Tibial nerve (tissue), 4 donors: ENCODE measurements at regions not wholly inside any gene's neighbourhood (a gene's known extent, or its start where the extent isn't known, plus 50 kb on each side); places are given as distances from the start of the nearest gene placed in this dataset.

Experiments used
- DNase-seq, 2 donors: peaks; one replicate each; pipeline ENCODE4 v3.0.0-alpha.2; 2019; ENCODE audit warnings: low spot score in 2 of 2
- H3K27ac ChIP-seq, 4 donors: fragments of 200-600 bp; sonication (generic) in 3 of 4; one replicate each; pipeline ENCODE4 v1.5.1; 2017 to 2019; ENCODE audit warnings: mild to moderate bottlenecking in 1 of 4
- H3K27me3 ChIP-seq, 2 donors: fragments of 200-600 bp; sonication (generic) in 1 of 2; one replicate each; pipeline versions ENCODE4 v1.5.1 to v1.6.0; 2017 to 2019
- H3K36me3 ChIP-seq, 3 donors: fragments of 200-600 bp; sonication (generic); one replicate each; pipeline ENCODE4 v1.5.1; 2018 to 2019
- H3K4me1 ChIP-seq, 4 donors: fragments of 200-600 bp; sonication (generic) in 3 of 4; one replicate each; pipeline ENCODE4 v1.5.1; 2017 to 2019
- H3K4me3 ChIP-seq, 4 donors: fragments of 200-600 bp; sonication (generic) in 3 of 4; one replicate each; pipeline ENCODE4 v1.5.1; 2017 to 2019; ENCODE audit warnings: mild to moderate bottlenecking in 1 of 4, moderate library complexity in 1 of 4
- H3K9me3 ChIP-seq, 4 donors: fragments of 200-600 bp; sonication (generic) in 3 of 4; one replicate each; pipeline ENCODE4 v1.5.1; 2017 to 2019
- EP300 ChIP-seq, 2 donors: sonication (generic); formaldehyde crosslinking; IDR thresholded peaks; one replicate each; pipeline ENCODE4 v1.6.1; 2017; ENCODE audit warnings: antibody characterized with exemption in 2 of 2, mild to moderate bottlenecking in 1 of 2
- POLR2A ChIP-seq, 2 donors: fragments of 450-650 bp; IDR thresholded peaks; one replicate each; pipeline ENCODE4 v1.6.1; 2017; ENCODE audit warnings: antibody characterized with exemption in 2 of 2, mild to moderate bottlenecking in 2 of 2, moderate library complexity in 2 of 2
- WGBS, 2 donors: methylation state at CpG; one replicate each; pipeline ENCODE4 v1.1.5; 2018; 5-methylcytosine and 5-hydroxymethylcytosine counted together
- TF ChIP-seq, protein P1 (sequence below), 5 experiments: fragments of 200-600 bp in 3 of 5; fragments of 450-650 bp in 2 of 5; sonication (generic) in 3 of 5; IDR thresholded peaks; one replicate each; pipeline ENCODE4 v1.5.1; 2016 to 2019; ENCODE audit warnings: antibody characterized with exemption in 5 of 5, mild to moderate bottlenecking in 3 of 5, moderate library complexity in 2 of 5

DNA sequence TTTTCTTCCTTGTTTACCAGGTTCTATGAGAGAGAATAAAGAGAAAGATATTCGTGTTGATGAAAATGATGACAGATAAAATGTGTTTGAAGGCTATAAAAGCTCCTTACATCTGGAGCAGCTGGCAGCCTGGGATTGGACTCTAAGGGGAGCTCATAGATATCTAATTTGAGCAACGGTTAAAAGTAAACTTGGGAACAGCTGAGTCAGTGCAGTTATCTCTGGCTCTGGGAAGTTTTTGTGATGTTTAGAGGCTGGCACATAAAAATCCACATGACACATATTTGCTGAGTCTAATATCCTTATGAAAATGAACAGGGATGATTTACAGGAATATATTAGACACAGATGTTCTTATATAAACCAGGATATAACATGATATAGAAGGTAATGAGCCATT lies 331.8 kb upstream of the TENM3 start:
- Histone ChIP-seq H3K4me3 (no peak overlapping the region), H3K4me1 (no peaks in the 10 kb centered on the region), H3K36me3 (no peaks in the 10 kb centered on the region), H3K27me3 (no peaks in the 10 kb centered on the region), H3K9me3 (peaks cover 0 to 17% (median 0%) of the 10 kb centered on the region in 4 donors), H3K27ac (no peak overlapping the region)
- WGBS, 2 donors = 13 to 18% methylated on average over 2 of the region's 2 CpGs
- no peak for DNase-seq
- TF ChIP-seq, protein P1, sequence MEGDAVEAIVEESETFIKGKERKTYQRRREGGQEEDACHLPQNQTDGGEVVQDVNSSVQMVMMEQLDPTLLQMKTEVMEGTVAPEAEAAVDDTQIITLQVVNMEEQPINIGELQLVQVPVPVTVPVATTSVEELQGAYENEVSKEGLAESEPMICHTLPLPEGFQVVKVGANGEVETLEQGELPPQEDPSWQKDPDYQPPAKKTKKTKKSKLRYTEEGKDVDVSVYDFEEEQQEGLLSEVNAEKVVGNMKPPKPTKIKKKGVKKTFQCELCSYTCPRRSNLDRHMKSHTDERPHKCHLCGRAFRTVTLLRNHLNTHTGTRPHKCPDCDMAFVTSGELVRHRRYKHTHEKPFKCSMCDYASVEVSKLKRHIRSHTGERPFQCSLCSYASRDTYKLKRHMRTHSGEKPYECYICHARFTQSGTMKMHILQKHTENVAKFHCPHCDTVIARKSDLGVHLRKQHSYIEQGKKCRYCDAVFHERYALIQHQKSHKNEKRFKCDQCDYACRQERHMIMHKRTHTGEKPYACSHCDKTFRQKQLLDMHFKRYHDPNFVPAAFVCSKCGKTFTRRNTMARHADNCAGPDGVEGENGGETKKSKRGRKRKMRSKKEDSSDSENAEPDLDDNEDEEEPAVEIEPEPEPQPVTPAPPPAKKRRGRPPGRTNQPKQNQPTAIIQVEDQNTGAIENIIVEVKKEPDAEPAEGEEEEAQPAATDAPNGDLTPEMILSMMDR (IDR thresholded peaks at IDR 0.05) = no peak
- no peak for TF ChIP-seq EP300 (IDR thresholded peaks at IDR 0.05)
- no peak for TF ChIP-seq POLR2A (IDR thresholded peaks at IDR 0.05)

DNA sequence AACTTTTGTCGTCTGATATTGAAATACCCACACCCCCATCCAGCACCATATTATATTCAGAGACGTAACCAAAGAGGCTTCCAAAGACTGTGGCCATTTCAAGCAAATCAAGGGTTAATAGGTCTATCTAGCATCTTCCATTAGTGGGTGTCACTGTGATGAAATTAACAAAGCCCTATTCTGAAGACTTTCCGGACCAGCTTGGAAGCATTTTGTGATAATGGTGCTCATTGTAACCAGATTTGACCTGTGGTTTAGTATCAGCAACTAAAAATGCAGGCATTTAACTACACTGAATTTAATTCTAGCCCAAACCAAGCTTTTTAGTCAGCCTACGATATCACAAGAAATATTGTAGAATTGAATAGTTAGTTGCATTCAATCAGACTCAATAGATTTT lies 309.7 kb upstream of the TENM3 start:
- DNase-seq = no peak
- Histone ChIP-seq H3K4me3 (no peak overlapping the region), H3K27ac (peak overlapping the region in 1 of 4 donors; percentile 6), H3K36me3 (no peaks in the 10 kb centered on the region), H3K27me3 (no peaks in the 10 kb centered on the region), H3K9me3 (peaks cover 0 to 25% (median 4%) of the 10 kb centered on the region in 4 donors), H3K4me1 (peaks cover 0 to 4% (median 0%) of the 10 kb centered on the region in 4 donors)
- WGBS, 2 donors = 48 to 51% methylated on average over 4 of the region's 4 CpGs
- TF ChIP-seq, protein P1 (IDR thresholded peaks at IDR 0.05) = no peak
- no peak for TF ChIP-seq POLR2A (IDR thresholded peaks at IDR 0.05)
- TF ChIP-seq EP300 (IDR thresholded peaks at IDR 0.05) = no peak

DNA sequence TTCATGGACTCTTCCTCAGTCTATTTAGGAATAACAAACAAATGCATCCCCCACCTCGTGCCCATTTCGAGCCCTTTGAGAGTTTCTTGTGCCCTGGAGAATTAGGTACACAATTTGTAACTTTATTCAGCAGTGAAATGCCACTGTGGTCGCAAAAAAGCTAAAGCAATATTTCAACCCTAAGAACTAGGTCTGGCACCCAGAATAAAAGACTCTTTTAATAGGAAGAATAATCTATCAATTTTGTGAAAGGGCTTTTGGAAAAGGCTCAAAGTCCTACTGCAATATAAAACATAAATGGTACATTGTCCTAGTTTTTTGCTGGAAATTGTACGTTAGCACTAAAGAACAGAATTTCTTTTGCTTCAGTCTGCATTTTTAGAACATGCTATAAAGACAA lies 304.6 kb upstream of the TENM3 start:
- H3K27ac ChIP-seq = peak overlapping the region in 2 of 4 donors; percentile 22 to 50
- DNase-seq = no peak
- H3K4me3 ChIP-seq = no peak overlapping the region
- no peaks in the 10 kb centered on the region for H3K27me3 ChIP-seq
- WGBS, 2 donors = 37 to 43% methylated on average over 4 of the region's 4 CpGs
- no peaks in the 10 kb centered on the region for H3K9me3 ChIP-seq
- TF ChIP-seq POLR2A (IDR thresholded peaks at IDR 0.05) (no peak), EP300 (IDR thresholded peaks at IDR 0.05) (no peak)
- TF ChIP-seq, protein P1 (IDR thresholded peaks at IDR 0.05) = no peak
- H3K36me3 ChIP-seq = no peaks in the 10 kb centered on the region
- H3K4me1 ChIP-seq = peaks cover 0 to 4% (median 0%) of the 10 kb centered on the region in 4 donors

DNA sequence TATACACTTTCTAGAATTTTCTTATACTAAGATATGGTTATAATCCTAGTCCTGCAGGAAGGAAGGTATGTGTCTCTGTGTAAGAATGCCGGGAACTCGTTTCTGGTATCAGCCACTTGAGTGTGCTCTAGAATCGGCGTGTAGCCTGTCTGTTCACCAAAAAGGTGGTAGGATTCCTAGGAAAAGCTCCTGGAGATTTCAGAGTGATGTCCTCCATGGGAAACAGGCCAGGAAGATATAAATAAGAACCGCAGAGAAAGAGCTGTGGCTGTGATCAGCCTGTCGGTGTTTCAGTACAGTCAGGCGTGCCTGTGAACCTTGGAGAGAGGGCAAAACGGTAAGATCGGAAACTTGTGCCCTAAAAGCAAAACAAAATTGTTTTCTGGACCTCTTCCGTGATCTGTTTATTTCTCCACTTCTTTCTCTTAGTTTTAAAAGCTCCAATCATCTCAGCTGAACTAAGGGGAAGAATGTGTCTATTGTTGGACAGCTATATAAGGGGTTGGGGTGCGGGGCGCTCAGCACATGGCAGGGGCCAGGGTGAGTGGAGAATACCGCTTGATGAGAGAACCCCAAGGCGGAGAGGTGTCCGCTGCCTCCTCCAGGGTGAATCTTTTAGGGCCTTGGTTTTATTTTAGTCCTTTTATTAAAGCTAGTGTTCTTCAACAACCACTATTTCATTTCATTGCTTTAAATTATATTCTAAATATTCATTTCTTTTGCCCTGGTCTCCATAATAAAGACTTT lies 303.8 kb upstream of the TENM3 start:
- DNase-seq = no peak
- H3K36me3 ChIP-seq = no peaks in the 10 kb centered on the region
- H3K27ac ChIP-seq = peak overlapping the region in 2 of 4 donors; percentile 36 to 50
- peak overlapping the region in 2 of 4 donors; percentile 10 to 32 for H3K4me3 ChIP-seq
- TF ChIP-seq POLR2A (IDR thresholded peaks at IDR 0.05) (no peak), EP300 (IDR thresholded peaks at IDR 0.05) (no peak)
- TF ChIP-seq, protein P1 (IDR thresholded peaks at IDR 0.05) = peak in 1 of 5 experiments; percentile 9
- 36 to 41% methylated on average over 15 of the region's 15 CpGs for WGBS, 2 donors
- H3K4me1 ChIP-seq = peaks cover 0 to 4% (median 0%) of the 10 kb centered on the region in 4 donors
- H3K27me3 ChIP-seq = no peaks in the 10 kb centered on the region
- H3K9me3 ChIP-seq = no peaks in the 10 kb centered on the region

DNA sequence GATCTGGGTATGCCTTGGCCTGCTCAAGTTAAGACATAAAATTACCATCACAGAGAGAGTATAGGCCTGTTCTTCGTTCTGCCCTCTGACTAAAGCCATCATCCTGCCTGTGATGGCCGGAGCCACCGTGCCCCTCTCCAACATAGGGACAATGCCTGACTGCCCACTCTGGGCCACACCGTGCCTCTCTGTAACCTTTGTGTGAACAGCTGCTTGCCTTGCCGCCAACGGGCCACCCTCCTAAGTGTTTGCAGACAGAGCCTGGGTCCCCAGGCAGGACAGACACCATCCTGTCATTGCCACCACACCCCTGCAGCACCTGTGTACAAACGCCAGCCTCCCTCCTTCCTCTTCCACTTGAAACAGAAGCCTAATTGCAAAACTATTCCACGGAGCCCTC lies 298.7 kb upstream of the TENM3 start:
- no peaks in the 10 kb centered on the region for H3K4me1 ChIP-seq
- no peaks in the 10 kb centered on the region for H3K9me3 ChIP-seq
- DNase-seq = no peak
- no peaks in the 10 kb centered on the region for H3K36me3 ChIP-seq
- H3K27me3 ChIP-seq = no peaks in the 10 kb centered on the region
- H3K27ac ChIP-seq = no peak overlapping the region
- TF ChIP-seq, protein P1 (IDR thresholded peaks at IDR 0.05) = no peak
- TF ChIP-seq EP300 (IDR thresholded peaks at IDR 0.05) (no peak), POLR2A (IDR thresholded peaks at IDR 0.05) (no peak)
- 82 to 91% methylated on average over 8 of the region's 8 CpGs for WGBS, 2 donors
- no peak overlapping the region for H3K4me3 ChIP-seq
